ENCODE measurements at regions not wholly inside any gene's neighbourhood (a gene's known extent, or its start where the extent isn't known, plus 50 kb on each side); places are given as distances from the start of the nearest gene placed in this dataset.

- no peaks in the 10 kb centered on the region; the same call in 1 of the 2 replicates for H3K27me3 ChIP-seq (ENCODE audit: control insufficient read depth, insufficient read depth, low read length)
- CTCF ChIA-PET: no interaction called here
- no peak for DNase-seq (ENCODE audit: low read depth)
- TF ChIP-seq CTCF (IDR thresholded peaks at IDR 0.05; ENCODE audit: insufficient read depth, low read depth, low read length): no peak
- H3K4me3 ChIP-seq (ENCODE audit: low read depth, low read length): no peak overlapping the region
- POLR2A ChIA-PET: no interaction called here
- no peaks in the 10 kb centered on the region for H3K36me3 ChIP-seq (ENCODE audit: control insufficient read depth, insufficient read depth, low read length)
Observed at GRCh38 chr1:29628190-29628589, 391.9 kb downstream of the PTPRU start.

GRCh38 chr1:29626726-29627125 lies 390.4 kb downstream of the PTPRU start:
- POLR2A ChIA-PET: no interaction called here
- CTCF ChIA-PET: no interaction called here
- no peak overlapping the region for H3K4me3 ChIP-seq (ENCODE audit: low read depth, low read length)
- H3K27me3 ChIP-seq (ENCODE audit: control insufficient read depth, insufficient read depth, low read length): no peaks in the 10 kb centered on the region; the same call in 1 of the 2 replicates
- no peak for DNase-seq (ENCODE audit: low read depth)
- TF ChIP-seq CTCF (IDR thresholded peaks at IDR 0.05; ENCODE audit: insufficient read depth, low read depth, low read length): no peak
- no peaks in the 10 kb centered on the region for H3K36me3 ChIP-seq (ENCODE audit: control insufficient read depth, insufficient read depth, low read length)

- Histone ChIP-seq H3K27me3 (ENCODE audit: control insufficient read depth, insufficient read depth, low read length) (no peaks in the 10 kb centered on the region; the same call in 1 of the 2 replicates), H3K4me3 (ENCODE audit: low read depth, low read length) (no peak overlapping the region), H3K36me3 (ENCODE audit: control insufficient read depth, insufficient read depth, low read length) (no peaks in the 10 kb centered on the region)
- ChIA-PET POLR2A (no interaction called here), CTCF (no interaction called here)
- no peak for DNase-seq (ENCODE audit: low read depth)
- TF ChIP-seq CTCF (IDR thresholded peaks at IDR 0.05; ENCODE audit: insufficient read depth, low read depth, low read length): no peak
Observed at GRCh38 chr1:29626066-29626465, 389.7 kb downstream of the PTPRU start.

- H3K27me3 ChIP-seq (ENCODE audit: control insufficient read depth, insufficient read depth, low read length): no peaks in the 10 kb centered on the region
- no peak for TF ChIP-seq CTCF (IDR thresholded peaks at IDR 0.05; ENCODE audit: insufficient read depth, low read depth, low read length)
- POLR2A ChIA-PET: no interaction called here
- DNase-seq (ENCODE audit: low read depth): no peak
- H3K4me3 ChIP-seq (ENCODE audit: low read depth, low read length): no peak overlapping the region
- no peaks in the 10 kb centered on the region for H3K36me3 ChIP-seq (ENCODE audit: control insufficient read depth, insufficient read depth, low read length)
- CTCF ChIA-PET: no interaction called here
Observed at GRCh38 chr1:29625084-29625420, 388.7 kb downstream of the PTPRU start.

- no peaks in the 10 kb centered on the region for H3K36me3 ChIP-seq (ENCODE audit: control insufficient read depth, insufficient read depth, low read length)
- TF ChIP-seq CTCF (IDR thresholded peaks at IDR 0.05; ENCODE audit: insufficient read depth, low read depth, low read length): no peak
- ChIA-PET CTCF (no interaction called here), POLR2A (no interaction called here)
- H3K27me3 ChIP-seq (ENCODE audit: control insufficient read depth, insufficient read depth, low read length): no peaks in the 10 kb centered on the region
- H3K4me3 ChIP-seq (ENCODE audit: low read depth, low read length): no peak overlapping the region
- no peak for DNase-seq (ENCODE audit: low read depth)
Observed at GRCh38 chr1:29624320-29625083, 388.2 kb downstream of the PTPRU start.

Data from BJ (cell line).